Adrenal gland (tissue), 5 donors: ENCODE measurements at regions not wholly inside any gene's neighbourhood (a gene's known extent, or its start where the extent isn't known, plus 50 kb on each side); places are given as distances from the start of the nearest gene placed in this dataset.

Experiments used
- CTCF ChIP-seq, 6 experiments: fragments of 450-650 bp in 4 of 6; fragments of 200-600 bp in 2 of 6; sonication (generic) in 1 of 6; IDR thresholded peaks; 1 replicate in 5 of 6; 2 replicates in 1 of 6; pipeline versions ENCODE4 v1.5.1 to v1.8.0; 2016 to 2021; ENCODE audit warnings: antibody characterized with exemption in 6 of 6, mild to moderate bottlenecking in 2 of 6, moderate library complexity in 1 of 6
- POLR2A ChIP-seq, 2 donors: fragments of 450-650 bp; IDR thresholded peaks; one replicate each; pipeline ENCODE4 v1.6.1; 2017; ENCODE audit warnings: antibody characterized with exemption in 2 of 2, mild to moderate bottlenecking in 2 of 2, moderate library complexity in 1 of 2
- donor health status: DM: no; HTN: no; CAD: no.

- TF ChIP-seq CTCF (IDR thresholded peaks at IDR 0.05), result no peak
- TF ChIP-seq POLR2A (IDR thresholded peaks at IDR 0.05), result no peak
Measured at GRCh38 chr5:98416541-98416940, 356.9 kb upstream of the RGMB start.
